PC-9 (cell line): ENCODE measurements at regions not wholly inside any gene's neighbourhood (a gene's known extent, or its start where the extent isn't known, plus 50 kb on each side); places are given as distances from the start of the nearest gene placed in this dataset.

Experiments used
- BruUV-seq: library from RNA; stranded (reverse); fragments of 400-500 nt; replicated peaks from 2 replicates; lab custom pipeline; 2021; lab: Mats Ljungman, UMichigan
- CTCF ChIA-PET: fragments of 300-600 bp; sonication (Branson Sonifier 250); formaldehyde crosslinking; loops from one replicate; lab custom pipeline; 2022; ENCODE audit warnings: antibody characterized with exemption; lab: Charles Lee
- POLR2A ChIA-PET: fragments of 300-600 bp; sonication (Branson Sonifier 250); formaldehyde crosslinking; loops from one replicate; lab custom pipeline; 2022; ENCODE audit warnings: antibody characterized with exemption; ENCODE audit not compliant: unreplicated experiment; lab: Charles Lee
- DNase-seq, 2 experiments: peaks; one replicate each; pipeline versions ENCODE4 v3.0.0 to v3.0.0-alpha.2; 2015 to 2022; ENCODE audit warnings: mixed read lengths in 1 of 2
- H2AFZ ChIP-seq: fragments of 200-600 bp; sonication (generic); 2 replicates; pipeline ENCODE4 v1.8.1; 2017; ENCODE audit warnings: antibody characterized with exemption
- H3F3A ChIP-seq: fragments of 200-600 bp; sonication (generic); 2 replicates; pipeline ENCODE4 v1.8.1; 2017; ENCODE audit warnings: antibody characterized with exemption, mild to moderate bottlenecking, low read depth; ENCODE audit not compliant: insufficient read depth
- H3K27ac ChIP-seq: fragments of 200-600 bp; sonication (generic); 2 replicates; pipeline ENCODE4 v1.6.1; 2016; ENCODE audit warnings: mixed run types
- H3K27me3 ChIP-seq: fragments of 200-600 bp; sonication (generic); 2 replicates; pipeline ENCODE4 v1.6.1; 2016; ENCODE audit warnings: low read depth, mixed run types; ENCODE audit not compliant: insufficient read depth
- H3K36me3 ChIP-seq: fragments of 200-600 bp; sonication (generic); 2 replicates; pipeline ENCODE4 v1.6.1; 2016; ENCODE audit warnings: low read depth, mixed run types
- H3K4me1 ChIP-seq: fragments of 200-600 bp; sonication (generic); replicated peaks from 2 replicates; pipeline ENCODE4 v1.6.1; 2016; ENCODE audit warnings: mixed run types; ENCODE audit not compliant: insufficient read depth
- H3K4me2 ChIP-seq: fragments of 200-600 bp; sonication (generic); 2 replicates; pipeline ENCODE4 v1.6.1; 2017; ENCODE audit warnings: mixed run types
- H3K4me3 ChIP-seq: fragments of 200-600 bp; sonication (generic); 2 replicates; pipeline ENCODE4 v1.6.1; 2016; ENCODE audit warnings: mixed run types
- H3K79me2 ChIP-seq: fragments of 200-600 bp; sonication (generic); 2 replicates; pipeline ENCODE4 v1.6.1; 2017; ENCODE audit warnings: low read depth, mixed run types
- H3K9me2 ChIP-seq: fragments of 200-600 bp; sonication (generic); 2 replicates; pipeline ENCODE4 v1.8.1; 2017; ENCODE audit warnings: mild to moderate bottlenecking; ENCODE audit not compliant: insufficient read depth
- H3K9me3 ChIP-seq: fragments of 200-600 bp; sonication (generic); 2 replicates; pipeline ENCODE4 v1.8.1; 2016; ENCODE audit warnings: low read depth; ENCODE audit not compliant: insufficient read depth
- H4K20me1 ChIP-seq: fragments of 200-600 bp; sonication (generic); 2 replicates; pipeline ENCODE4 v1.8.1; 2017; ENCODE audit not compliant: insufficient read depth
- CTCF ChIP-seq: fragments of 200-600 bp; sonication (generic); conservative IDR thresholded peaks from 2 replicates; pipeline ENCODE4 v1.6.1; 2017; ENCODE audit warnings: mixed run types, antibody characterized with exemption, mild to moderate bottlenecking, moderate library complexity
- EZH2 ChIP-seq: fragments of 200-600 bp; sonication (generic); IDR thresholded peaks from 2 replicates; pipeline ENCODE4 v1.8.0; 2017; ENCODE audit warnings: antibody characterized with exemption, low read depth
- intact Hi-C: fragments of 100-400 bp; cut with micrococcal nuclease; formaldehyde crosslinking; loops from one replicate; pipeline ENCODE4 v1.10.0; 2022; ENCODE audit not compliant: unreplicated experiment

- H2AFZ ChIP-seq, result no peak overlapping the region
- H3K4me1 ChIP-seq, result 0 out of 2 replicates have a peak, but pooled peaks cover 4% of the 10 kb centered on the region
- TF ChIP-seq EZH2 (no peak), CTCF (no peak)
- ChIA-PET CTCF (no interaction called here), POLR2A (no interaction called here)
- no peak for DNase-seq
- H3K4me2 ChIP-seq, result no peak overlapping the region
- no peaks in the 10 kb centered on the region for H3F3A ChIP-seq
- intact Hi-C loops, result no loop called here
- H3K27ac ChIP-seq, result no peak overlapping the region
- H3K9me2 ChIP-seq, result no peaks in the 10 kb centered on the region
- H3K79me2 ChIP-seq, result no peaks in the 10 kb centered on the region
- H3K4me3 ChIP-seq, result no peak overlapping the region
- no peaks in the 10 kb centered on the region for H3K9me3 ChIP-seq
- no TSS peak for BruUV-seq
- H4K20me1 ChIP-seq, result no peaks in the 10 kb centered on the region
- no peaks in the 10 kb centered on the region for H3K36me3 ChIP-seq
- no peaks in the 10 kb centered on the region for H3K27me3 ChIP-seq
Observed at GRCh38 chr18:70459731-70460130, 170.9 kb downstream of the SOCS6 start.

GRCh38 chr18:70459251-70459650, 170.4 kb downstream of the SOCS6 start:
- ChIA-PET CTCF (no interaction called here), POLR2A (no interaction called here)
- Histone ChIP-seq H3K9me3 (no peaks in the 10 kb centered on the region), H3F3A (no peaks in the 10 kb centered on the region), H3K9me2 (no peaks in the 10 kb centered on the region), H3K4me3 (no peak overlapping the region), H4K20me1 (no peaks in the 10 kb centered on the region), H3K27ac (no peak overlapping the region), H3K4me2 (no peak overlapping the region), H2AFZ (no peak overlapping the region), H3K79me2 (no peaks in the 10 kb centered on the region), H3K4me1 (no peaks in the 10 kb centered on the region), H3K27me3 (no peaks in the 10 kb centered on the region), H3K36me3 (no peaks in the 10 kb centered on the region)
- TF ChIP-seq CTCF (no peak), EZH2 (no peak)
- DNase-seq, result no peak
- no TSS peak for BruUV-seq
- intact Hi-C loops, result no loop called here

- POLR2A ChIA-PET, result no interaction called here
- Histone ChIP-seq H3K27me3 (no peaks in the 10 kb centered on the region), H3K27ac (no peak overlapping the region), H3K36me3 (no peaks in the 10 kb centered on the region), H2AFZ (no peak overlapping the region), H3K79me2 (no peaks in the 10 kb centered on the region), H4K20me1 (no peaks in the 10 kb centered on the region), H3K4me1 (no peaks in the 10 kb centered on the region), H3K9me3 (no peaks in the 10 kb centered on the region), H3K4me2 (no peak overlapping the region), H3K4me3 (no peak overlapping the region), H3K9me2 (no peaks in the 10 kb centered on the region), H3F3A (no peaks in the 10 kb centered on the region)
- no TSS peak for BruUV-seq
- CTCF ChIA-PET, result no interaction called here
- TF ChIP-seq EZH2, result no peak
- no peak for TF ChIP-seq CTCF
- DNase-seq, result no peak
- intact Hi-C loops, result no loop called here
Observed at GRCh38 chr18:70457788-70458187, 168.9 kb downstream of the SOCS6 start.
